Adrenal gland (tissue), 5 donors: ENCODE measurements at regions not wholly inside any gene's neighbourhood (a gene's known extent, or its start where the extent isn't known, plus 50 kb on each side); places are given as distances from the start of the nearest gene placed in this dataset.

Experiments
- POLR2A ChIP-seq, 2 donors: fragments of 450-650 bp; IDR thresholded peaks; one replicate each; pipeline ENCODE4 v1.6.1; 2017; ENCODE audit warnings: antibody characterized with exemption in 2 of 2, mild to moderate bottlenecking in 2 of 2, moderate library complexity in 1 of 2
- TF ChIP-seq, protein P1 (sequence below), 6 experiments: fragments of 450-650 bp in 4 of 6; fragments of 200-600 bp in 2 of 6; sonication (generic) in 1 of 6; IDR thresholded peaks; 1 replicate in 5 of 6; 2 replicates in 1 of 6; pipeline versions ENCODE4 v1.5.1 to v1.8.0; 2016 to 2021; ENCODE audit warnings: antibody characterized with exemption in 6 of 6, mild to moderate bottlenecking in 2 of 6, moderate library complexity in 1 of 6
- donor health status: DM: no; HTN: no; CAD: no.

- TF ChIP-seq, protein P1, sequence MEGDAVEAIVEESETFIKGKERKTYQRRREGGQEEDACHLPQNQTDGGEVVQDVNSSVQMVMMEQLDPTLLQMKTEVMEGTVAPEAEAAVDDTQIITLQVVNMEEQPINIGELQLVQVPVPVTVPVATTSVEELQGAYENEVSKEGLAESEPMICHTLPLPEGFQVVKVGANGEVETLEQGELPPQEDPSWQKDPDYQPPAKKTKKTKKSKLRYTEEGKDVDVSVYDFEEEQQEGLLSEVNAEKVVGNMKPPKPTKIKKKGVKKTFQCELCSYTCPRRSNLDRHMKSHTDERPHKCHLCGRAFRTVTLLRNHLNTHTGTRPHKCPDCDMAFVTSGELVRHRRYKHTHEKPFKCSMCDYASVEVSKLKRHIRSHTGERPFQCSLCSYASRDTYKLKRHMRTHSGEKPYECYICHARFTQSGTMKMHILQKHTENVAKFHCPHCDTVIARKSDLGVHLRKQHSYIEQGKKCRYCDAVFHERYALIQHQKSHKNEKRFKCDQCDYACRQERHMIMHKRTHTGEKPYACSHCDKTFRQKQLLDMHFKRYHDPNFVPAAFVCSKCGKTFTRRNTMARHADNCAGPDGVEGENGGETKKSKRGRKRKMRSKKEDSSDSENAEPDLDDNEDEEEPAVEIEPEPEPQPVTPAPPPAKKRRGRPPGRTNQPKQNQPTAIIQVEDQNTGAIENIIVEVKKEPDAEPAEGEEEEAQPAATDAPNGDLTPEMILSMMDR (IDR thresholded peaks at IDR 0.05): no peak
- no peak for TF ChIP-seq POLR2A (IDR thresholded peaks at IDR 0.05)
Measured at GRCh38 chrX:10929747-10930146, 181.4 kb upstream of the HCCS start.
